ENCODE measurements at regions not wholly inside any gene's neighbourhood (a gene's known extent, or its start where the extent isn't known, plus 50 kb on each side); places are given as distances from the start of the nearest gene placed in this dataset.
"Not testable (repeated sequence)": the region's sequence is repeated elsewhere in the genome, so short reads cannot be mapped to it uniquely, and the experiment has no call there.

DNA sequence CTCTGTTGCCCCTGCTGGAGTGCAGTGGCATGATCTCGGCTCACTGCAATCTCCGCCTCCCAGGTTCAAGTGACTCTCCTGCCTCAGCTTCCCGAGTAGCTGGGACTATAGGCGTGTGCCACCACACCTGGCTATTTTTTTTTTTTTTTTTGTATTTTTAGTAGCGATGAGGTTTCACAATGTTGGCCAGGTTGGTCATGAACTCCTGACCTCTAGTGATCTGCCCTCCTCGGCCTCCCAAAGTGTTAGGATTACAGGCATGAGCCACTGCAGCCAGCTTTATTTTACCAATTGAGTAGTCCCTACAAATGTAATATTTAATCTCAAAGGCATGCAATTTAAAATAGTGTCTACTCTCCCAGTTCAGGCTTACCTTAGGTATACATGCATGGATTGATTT, 1487.2 kb upstream of the WWC1 start:
- TF ChIP-seq POLR2A (IDR thresholded peaks at IDR 0.05; ENCODE audit: low read length); GATA1 (IDR thresholded peaks at IDR 0.05; ENCODE audit: low read depth, low read length): not testable (repeated sequence)
